H1 (cell line): ENCODE measurements at regions not wholly inside any gene's neighbourhood (a gene's known extent, or its start where the extent isn't known, plus 50 kb on each side); places are given as distances from the start of the nearest gene placed in this dataset.

Experiments
- ATF2 ChIP-seq: IDR thresholded peaks from 2 replicates; pipeline ENCODE4 v1.6.1; 2012; ENCODE audit warnings: low read length, inconsistent platforms
- CHD1 ChIP-seq: IDR thresholded peaks from 2 replicates; pipeline ENCODE4 v1.6.1; 2012; ENCODE audit warnings: low read depth, low read length, improper control_type of control experiment
- EP300 ChIP-seq, 2 experiments: IDR thresholded peaks; 1 replicate in 1 of 2; 2 replicates in 1 of 2; pipeline ENCODE4 v1.6.1; 2011 to 2012; ENCODE audit warnings: low read depth in 2 of 2, low read length in 2 of 2, mild to moderate bottlenecking in 2 of 2, borderline replicate concordance in 1 of 2, inconsistent platforms in 1 of 2, moderate library complexity in 1 of 2
- TF ChIP-seq, protein P1 (sequence below): fragments of 300-600 bp; sonication (generic); IDR thresholded peaks from 2 replicates; pipeline ENCODE4 v1.7.1; 2012; ENCODE audit warnings: low read length, moderate library complexity, mild to moderate bottlenecking, inconsistent platforms; ENCODE audit not compliant: insufficient replicate concordance

DNA sequence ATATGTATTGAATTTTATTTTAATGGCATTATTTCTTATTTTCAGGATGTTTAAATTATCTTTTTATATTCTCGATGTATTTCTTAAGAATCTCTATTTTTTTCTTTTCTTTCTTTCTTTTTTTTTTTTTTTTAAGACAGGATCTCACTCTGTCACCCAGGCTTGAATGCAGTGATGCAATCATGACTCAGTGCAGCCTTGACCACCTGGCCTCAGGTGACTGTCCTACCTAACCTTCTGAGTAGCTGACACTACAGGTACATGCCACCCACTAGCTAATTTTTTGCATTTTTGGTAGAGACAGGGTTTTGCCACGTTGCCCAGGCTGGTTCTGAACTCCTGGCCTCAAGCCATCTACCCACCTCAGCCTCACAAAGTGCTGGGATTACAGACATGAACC is 143.8 kb upstream of the LAMA2 start (continued):
- TF ChIP-seq, protein P1, sequence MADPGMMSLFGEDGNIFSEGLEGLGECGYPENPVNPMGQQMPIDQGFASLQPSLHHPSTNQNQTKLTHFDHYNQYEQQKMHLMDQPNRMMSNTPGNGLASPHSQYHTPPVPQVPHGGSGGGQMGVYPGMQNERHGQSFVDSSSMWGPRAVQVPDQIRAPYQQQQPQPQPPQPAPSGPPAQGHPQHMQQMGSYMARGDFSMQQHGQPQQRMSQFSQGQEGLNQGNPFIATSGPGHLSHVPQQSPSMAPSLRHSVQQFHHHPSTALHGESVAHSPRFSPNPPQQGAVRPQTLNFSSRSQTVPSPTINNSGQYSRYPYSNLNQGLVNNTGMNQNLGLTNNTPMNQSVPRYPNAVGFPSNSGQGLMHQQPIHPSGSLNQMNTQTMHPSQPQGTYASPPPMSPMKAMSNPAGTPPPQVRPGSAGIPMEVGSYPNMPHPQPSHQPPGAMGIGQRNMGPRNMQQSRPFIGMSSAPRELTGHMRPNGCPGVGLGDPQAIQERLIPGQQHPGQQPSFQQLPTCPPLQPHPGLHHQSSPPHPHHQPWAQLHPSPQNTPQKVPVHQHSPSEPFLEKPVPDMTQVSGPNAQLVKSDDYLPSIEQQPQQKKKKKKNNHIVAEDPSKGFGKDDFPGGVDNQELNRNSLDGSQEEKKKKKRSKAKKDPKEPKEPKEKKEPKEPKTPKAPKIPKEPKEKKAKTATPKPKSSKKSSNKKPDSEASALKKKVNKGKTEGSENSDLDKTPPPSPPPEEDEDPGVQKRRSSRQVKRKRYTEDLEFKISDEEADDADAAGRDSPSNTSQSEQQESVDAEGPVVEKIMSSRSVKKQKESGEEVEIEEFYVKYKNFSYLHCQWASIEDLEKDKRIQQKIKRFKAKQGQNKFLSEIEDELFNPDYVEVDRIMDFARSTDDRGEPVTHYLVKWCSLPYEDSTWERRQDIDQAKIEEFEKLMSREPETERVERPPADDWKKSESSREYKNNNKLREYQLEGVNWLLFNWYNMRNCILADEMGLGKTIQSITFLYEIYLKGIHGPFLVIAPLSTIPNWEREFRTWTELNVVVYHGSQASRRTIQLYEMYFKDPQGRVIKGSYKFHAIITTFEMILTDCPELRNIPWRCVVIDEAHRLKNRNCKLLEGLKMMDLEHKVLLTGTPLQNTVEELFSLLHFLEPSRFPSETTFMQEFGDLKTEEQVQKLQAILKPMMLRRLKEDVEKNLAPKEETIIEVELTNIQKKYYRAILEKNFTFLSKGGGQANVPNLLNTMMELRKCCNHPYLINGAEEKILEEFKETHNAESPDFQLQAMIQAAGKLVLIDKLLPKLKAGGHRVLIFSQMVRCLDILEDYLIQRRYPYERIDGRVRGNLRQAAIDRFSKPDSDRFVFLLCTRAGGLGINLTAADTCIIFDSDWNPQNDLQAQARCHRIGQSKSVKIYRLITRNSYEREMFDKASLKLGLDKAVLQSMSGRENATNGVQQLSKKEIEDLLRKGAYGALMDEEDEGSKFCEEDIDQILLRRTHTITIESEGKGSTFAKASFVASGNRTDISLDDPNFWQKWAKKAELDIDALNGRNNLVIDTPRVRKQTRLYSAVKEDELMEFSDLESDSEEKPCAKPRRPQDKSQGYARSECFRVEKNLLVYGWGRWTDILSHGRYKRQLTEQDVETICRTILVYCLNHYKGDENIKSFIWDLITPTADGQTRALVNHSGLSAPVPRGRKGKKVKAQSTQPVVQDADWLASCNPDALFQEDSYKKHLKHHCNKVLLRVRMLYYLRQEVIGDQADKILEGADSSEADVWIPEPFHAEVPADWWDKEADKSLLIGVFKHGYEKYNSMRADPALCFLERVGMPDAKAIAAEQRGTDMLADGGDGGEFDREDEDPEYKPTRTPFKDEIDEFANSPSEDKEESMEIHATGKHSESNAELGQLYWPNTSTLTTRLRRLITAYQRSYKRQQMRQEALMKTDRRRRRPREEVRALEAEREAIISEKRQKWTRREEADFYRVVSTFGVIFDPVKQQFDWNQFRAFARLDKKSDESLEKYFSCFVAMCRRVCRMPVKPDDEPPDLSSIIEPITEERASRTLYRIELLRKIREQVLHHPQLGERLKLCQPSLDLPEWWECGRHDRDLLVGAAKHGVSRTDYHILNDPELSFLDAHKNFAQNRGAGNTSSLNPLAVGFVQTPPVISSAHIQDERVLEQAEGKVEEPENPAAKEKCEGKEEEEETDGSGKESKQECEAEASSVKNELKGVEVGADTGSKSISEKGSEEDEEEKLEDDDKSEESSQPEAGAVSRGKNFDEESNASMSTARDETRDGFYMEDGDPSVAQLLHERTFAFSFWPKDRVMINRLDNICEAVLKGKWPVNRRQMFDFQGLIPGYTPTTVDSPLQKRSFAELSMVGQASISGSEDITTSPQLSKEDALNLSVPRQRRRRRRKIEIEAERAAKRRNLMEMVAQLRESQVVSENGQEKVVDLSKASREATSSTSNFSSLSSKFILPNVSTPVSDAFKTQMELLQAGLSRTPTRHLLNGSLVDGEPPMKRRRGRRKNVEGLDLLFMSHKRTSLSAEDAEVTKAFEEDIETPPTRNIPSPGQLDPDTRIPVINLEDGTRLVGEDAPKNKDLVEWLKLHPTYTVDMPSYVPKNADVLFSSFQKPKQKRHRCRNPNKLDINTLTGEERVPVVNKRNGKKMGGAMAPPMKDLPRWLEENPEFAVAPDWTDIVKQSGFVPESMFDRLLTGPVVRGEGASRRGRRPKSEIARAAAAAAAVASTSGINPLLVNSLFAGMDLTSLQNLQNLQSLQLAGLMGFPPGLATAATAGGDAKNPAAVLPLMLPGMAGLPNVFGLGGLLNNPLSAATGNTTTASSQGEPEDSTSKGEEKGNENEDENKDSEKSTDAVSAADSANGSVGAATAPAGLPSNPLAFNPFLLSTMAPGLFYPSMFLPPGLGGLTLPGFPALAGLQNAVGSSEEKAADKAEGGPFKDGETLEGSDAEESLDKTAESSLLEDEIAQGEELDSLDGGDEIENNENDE, result no peak
- no peak for TF ChIP-seq CHD1
- TF ChIP-seq EP300 (IDR thresholded peaks at IDR 0.05; ENCODE audit: borderline replicate concordance in 1 of 2, low read depth in 2 of 2, low read length in 2 of 2), result no peak
- no peak for TF ChIP-seq ATF2
